HCT116 (cell line): ENCODE measurements at regions not wholly inside any gene's neighbourhood (a gene's known extent, or its start where the extent isn't known, plus 50 kb on each side); places are given as distances from the start of the nearest gene placed in this dataset.
"Not testable (repeated sequence)": the region's sequence is repeated elsewhere in the genome, so short reads cannot be mapped to it uniquely, and the experiment has no call there.

Experiments
- ATAC-seq: fragments of 200-7000 bp; cut with Tn5 transposase; 2 replicates; pipeline ENCODE4 v1.9.1; 2020; ENCODE audit warnings: mild to moderate bottlenecking, moderate library complexity
- BruUV-seq: library from RNA; stranded (reverse); fragments of 400-500 nt; replicated peaks from 2 replicates; lab custom pipeline; 2021; lab: Mats Ljungman, UMichigan
- CTCF ChIA-PET: fragments of 300-600 bp; sonication (Branson Sonifier 250); formaldehyde crosslinking; loops from one replicate; lab custom pipeline; 2021; ENCODE audit warnings: antibody characterized with exemption; lab: Charles Lee
- POLR2A ChIA-PET: fragments of 300-600, 350-600 bp; sonication (Branson Sonifier 250); formaldehyde crosslinking; loops from one replicate; lab custom pipeline; 2021; ENCODE audit warnings: antibody characterized with exemption; lab: Charles Lee
- RAD21 ChIA-PET, 2 experiments: fragments of 300-600 bp; sonication (Branson Sonifier 250); formaldehyde crosslinking; loops; one replicate each; lab custom pipeline; 2023; ENCODE audit warnings: low total read pairs in 2 of 2; ENCODE audit not compliant: uncharacterized antibody in 2 of 2, unreplicated experiment in 2 of 2, low non-redundant PET in 1 of 2; lab: Charles Lee
- DNase-seq: peaks from one replicate; pipeline ENCODE4 v3.0.0-alpha.2; 2010; ENCODE audit warnings: low read depth, low spot score
- H2AFZ ChIP-seq: fragments of 200-600 bp; shearing (Covaris generic), sonication (generic); 2 replicates; pipeline ENCODE4 v1.6.1; 2017; ENCODE audit warnings: low read depth, mixed run types, mixed read lengths, antibody characterized with exemption, low read length; ENCODE audit not compliant: poor library complexity, severe bottlenecking
- H3K27ac ChIP-seq: 2 replicates; pipeline ENCODE4 v1.5.1; 2012; ENCODE audit warnings: low read depth, low read length
- H3K27me3 ChIP-seq: fragments of 200-600 bp; sonication (generic); 2 replicates; pipeline ENCODE4 v1.6.1; 2016; ENCODE audit warnings: mixed run types, low read length, mixed read lengths; ENCODE audit not compliant: insufficient read depth
- H3K36me3 ChIP-seq, 2 experiments: fragments of 200-500 bp in 1 of 2; fragments of 200-600 bp in 1 of 2; sonication (Bioruptor generic) in 1 of 2; sonication (generic) in 1 of 2; 2 replicates each; pipeline versions ENCODE4 v1.5.1 to v1.6.1; 2014 to 2016; ENCODE audit warnings: low read length in 2 of 2, inconsistent platforms in 1 of 2, mixed read lengths in 1 of 2, mixed run types in 1 of 2; ENCODE audit not compliant: insufficient read depth in 2 of 2, control insufficient read depth in 1 of 2
- H3K4me1 ChIP-seq, 2 experiments: fragments of 200-600 bp in 1 of 2; sonication (generic) in 1 of 2; 2 replicates each; pipeline versions ENCODE4 v1.5.1 to v1.6.1; 2012 to 2017; ENCODE audit warnings: low read length in 2 of 2, inconsistent platforms in 1 of 2, mild to moderate bottlenecking in 1 of 2, mixed read lengths in 1 of 2, mixed run types in 1 of 2, moderate library complexity in 1 of 2; ENCODE audit not compliant: insufficient read depth in 2 of 2, control insufficient read depth in 1 of 2
- H3K4me2 ChIP-seq: fragments of 200-600 bp; sonication (generic); 2 replicates; pipeline ENCODE4 v1.6.1; 2017; ENCODE audit warnings: mixed run types, low read length, mixed read lengths
- H3K4me3 ChIP-seq, 2 experiments: fragments of 200-600 bp in 1 of 2; sonication (generic) in 1 of 2; replicated peaks in 1 of 2; 2 replicates each; pipeline ENCODE4 v1.5.1; 2011 to 2016; ENCODE audit warnings: low read length in 2 of 2, control low read depth in 1 of 2, low read depth in 1 of 2, mild to moderate bottlenecking in 1 of 2, mixed read lengths in 1 of 2, mixed run types in 1 of 2
- H3K79me2 ChIP-seq: fragments of 200-600 bp; sonication (generic); 2 replicates; pipeline ENCODE4 v1.6.1; 2017; ENCODE audit warnings: mild to moderate bottlenecking, mixed run types, low read length, moderate library complexity, mixed read lengths; ENCODE audit not compliant: insufficient read depth
- H3K9ac ChIP-seq: fragments of 200-600 bp; sonication (generic); 2 replicates; pipeline ENCODE4 v1.6.1; 2016; ENCODE audit warnings: low read length, mixed read lengths
- H3K9me2 ChIP-seq: fragments of 200-600 bp; sonication (generic), shearing (Covaris generic); 2 replicates; pipeline ENCODE4 v1.6.1; 2017; ENCODE audit warnings: mixed run types, mild to moderate bottlenecking, moderate library complexity; ENCODE audit not compliant: insufficient read depth
- H3K9me3 ChIP-seq, 2 experiments: fragments of 200-500 bp in 1 of 2; fragments of 200-600 bp in 1 of 2; sonication (Bioruptor generic) in 1 of 2; sonication (generic) in 1 of 2; 2 replicates each; pipeline ENCODE4 v1.6.1; 2014 to 2017; ENCODE audit warnings: low read length in 2 of 2, mixed read lengths in 2 of 2, inconsistent platforms in 1 of 2, low read depth in 1 of 2, mild to moderate bottlenecking in 1 of 2, mixed run types in 1 of 2, moderate library complexity in 1 of 2; ENCODE audit not compliant: control insufficient read depth in 1 of 2, insufficient read depth in 1 of 2
- H4K20me1 ChIP-seq: fragments of 200-600 bp; sonication (generic), shearing (Covaris generic); 2 replicates; pipeline ENCODE4 v1.6.1; 2017; ENCODE audit warnings: mixed run types, mild to moderate bottlenecking, moderate library complexity; ENCODE audit not compliant: insufficient read depth
- intact Hi-C: fragments of 100-400 bp; cut with micrococcal nuclease; formaldehyde crosslinking; loops from 2 replicates; pipeline ENCODE4 v1.10.0; 2022

DNA sequence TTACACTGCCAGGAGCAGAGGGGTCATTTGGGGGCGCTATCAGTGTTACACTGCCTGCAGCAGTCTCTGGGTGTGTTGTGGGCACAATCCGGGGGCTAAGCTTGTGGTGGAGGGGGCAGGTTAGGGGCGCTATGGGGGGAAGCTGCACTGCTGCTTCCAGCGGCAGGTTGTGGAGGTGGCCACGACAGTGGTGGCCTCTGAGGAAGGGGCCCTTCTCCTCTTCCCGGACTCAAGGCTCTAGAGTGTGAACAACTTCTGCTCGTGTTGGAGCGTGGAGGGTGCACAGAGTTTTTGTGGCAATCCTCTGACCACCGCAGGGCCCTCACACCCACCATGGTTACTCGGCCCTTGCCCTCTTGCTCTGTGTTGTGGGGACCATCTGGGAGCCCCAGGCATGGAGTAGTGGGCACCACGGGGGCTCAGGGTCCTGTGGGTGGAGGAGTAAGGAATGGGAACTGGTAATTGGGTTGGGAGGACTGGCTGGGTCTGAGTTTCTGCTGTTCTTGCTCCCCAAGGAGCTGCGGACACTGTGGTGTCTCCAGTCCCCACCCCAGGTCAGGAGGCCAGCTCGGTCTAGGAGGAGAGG is 4460.6 kb upstream of the OR11H1 start:
- CTCF ChIA-PET, POLR2A ChIA-PET, ATAC-seq: not testable (repeated sequence)

DNA sequence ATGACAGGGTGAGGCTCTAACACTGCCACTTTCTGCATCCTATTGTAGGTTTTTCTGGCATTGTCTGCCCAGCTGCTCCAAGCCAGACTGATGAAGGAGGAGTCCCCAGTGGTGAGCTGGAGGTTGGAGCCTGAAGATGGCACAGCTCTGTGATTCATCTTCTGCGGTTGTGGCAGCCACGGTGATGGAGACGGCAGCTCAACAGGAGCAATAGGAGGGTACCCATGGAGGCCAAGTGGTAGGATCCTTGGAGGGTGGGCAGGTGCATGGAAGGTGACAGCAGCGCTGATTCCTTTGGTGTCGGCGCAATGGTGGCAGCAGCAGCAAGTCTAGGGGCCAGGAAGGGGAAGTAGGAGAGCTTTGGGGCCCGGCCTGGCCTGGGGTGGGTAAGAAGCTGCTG is 4460.1 kb upstream of the OR11H1 start:
- H3K9me3 ChIP-seq, result peaks cover 29 to 34% of the 10 kb centered on the region in 2 experiments; a peak in 3 of 4 replicates
- H3K9me2 ChIP-seq, BruUV-seq: not testable (repeated sequence)

More for the DNA sequence above, 4460.6 kb upstream of the OR11H1 start:
- H4K20me1 ChIP-seq, H3K9ac ChIP-seq, intact Hi-C loops, DNase-seq, H3K4me1 ChIP-seq, H3K4me2 ChIP-seq, H3K27ac ChIP-seq, H2AFZ ChIP-seq, H3K79me2 ChIP-seq, BruUV-seq, RAD21 ChIA-PET, H3K27me3 ChIP-seq, H3K9me2 ChIP-seq, H3K4me3 ChIP-seq, H3K36me3 ChIP-seq: not testable (repeated sequence)
- peaks cover 31 to 34% of the 10 kb centered on the region in 2 experiments; a peak in 3 of 4 replicates for H3K9me3 ChIP-seq

DNA sequence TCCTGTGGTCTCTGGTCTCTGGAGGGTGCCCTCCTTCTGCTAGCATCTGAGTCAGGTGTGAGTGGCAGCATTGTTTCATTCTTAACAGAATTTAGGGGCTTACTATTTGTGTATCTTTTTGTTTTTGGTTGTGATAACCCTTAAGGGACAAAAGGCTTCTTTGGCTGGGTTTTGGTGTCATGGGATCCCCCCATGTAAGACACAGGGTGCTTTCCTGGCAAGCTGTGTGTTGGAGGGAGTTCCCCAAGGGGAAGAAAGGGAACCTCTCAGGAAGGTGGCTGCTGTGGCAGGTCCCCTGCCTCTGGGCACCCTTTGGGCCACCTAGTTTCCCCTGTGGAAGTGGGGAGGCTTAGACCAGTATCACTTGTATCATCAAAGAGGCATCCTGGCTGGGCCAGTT is 4459.6 kb upstream of the OR11H1 start:
- H3K9me2 ChIP-seq, H3K4me1 ChIP-seq, H3K4me3 ChIP-seq, H3K27me3 ChIP-seq, CTCF ChIA-PET, H3K9ac ChIP-seq, POLR2A ChIA-PET, intact Hi-C loops, H2AFZ ChIP-seq, RAD21 ChIA-PET, H4K20me1 ChIP-seq, DNase-seq, ATAC-seq, H3K27ac ChIP-seq, BruUV-seq, H3K4me2 ChIP-seq, H3K79me2 ChIP-seq, H3K36me3 ChIP-seq: not testable (repeated sequence)
- peaks cover 29 to 31% of the 10 kb centered on the region in 2 experiments; a peak in 3 of 4 replicates for H3K9me3 ChIP-seq

More for the DNA sequence above, 4460.1 kb upstream of the OR11H1 start:
- DNase-seq, intact Hi-C loops, H2AFZ ChIP-seq, H3K4me2 ChIP-seq, H3K36me3 ChIP-seq, CTCF ChIA-PET, H3K9ac ChIP-seq, H3K27ac ChIP-seq, H3K4me3 ChIP-seq, ATAC-seq, H4K20me1 ChIP-seq, POLR2A ChIA-PET, H3K4me1 ChIP-seq, RAD21 ChIA-PET, H3K79me2 ChIP-seq, H3K27me3 ChIP-seq: not testable (repeated sequence)
